Heart left ventricle (tissue), 16 donors: ENCODE measurements at regions not wholly inside any gene's neighbourhood (a gene's known extent, or its start where the extent isn't known, plus 50 kb on each side); places are given as distances from the start of the nearest gene placed in this dataset.

Source experiments
- ATAC-seq, 4 donors: fragments of 200-7000 bp; cut with Tn5 transposase; one replicate each; pipeline ENCODE4 v1.9.1; 2020 to 2022; ENCODE audit warnings: moderate library complexity in 4 of 4, mild to moderate bottlenecking in 3 of 4, moderate number of reproducible peaks in 1 of 4
- DNase-seq, 5 donors: peaks; one replicate each; pipeline ENCODE4 v3.0.0-alpha.2; 2020
- H3K27ac ChIP-seq, 12 donors: fragments of 200-600 bp; sonication (generic) in 4 of 12; one replicate each; pipeline versions ENCODE4 v1.5.0 to v1.8.0; 2016 to 2022; ENCODE audit warnings: mild to moderate bottlenecking in 2 of 12
- H3K27me3 ChIP-seq, 9 donors: fragments of 200-600 bp; sonication (generic) in 2 of 9; one replicate each; pipeline versions ENCODE4 v1.5.1 to v1.8.0; 2016 to 2022; ENCODE audit warnings: mild to moderate bottlenecking in 3 of 9
- H3K36me3 ChIP-seq, 9 donors: fragments of 200-600 bp; sonication (generic) in 2 of 9; one replicate each; pipeline versions ENCODE4 v1.5.0 to v1.8.0; 2018 to 2022; ENCODE audit warnings: mild to moderate bottlenecking in 2 of 9
- H3K4me1 ChIP-seq, 12 donors: fragments of 200-600 bp; sonication (generic) in 4 of 12; one replicate each; pipeline versions ENCODE4 v1.5.0 to v1.8.0; 2016 to 2022; ENCODE audit warnings: mild to moderate bottlenecking in 3 of 12
- H3K4me3 ChIP-seq, 12 donors: fragments of 200-600 bp; sonication (generic) in 4 of 12; one replicate each; pipeline versions ENCODE4 v1.5.0 to v1.8.0; 2017 to 2022; ENCODE audit warnings: mild to moderate bottlenecking in 9 of 12, moderate library complexity in 4 of 12
- H3K9me3 ChIP-seq, 12 donors: fragments of 200-600 bp; sonication (generic) in 4 of 12; one replicate each; pipeline versions ENCODE4 v1.5.0 to v1.8.0; 2016 to 2022; ENCODE audit warnings: mild to moderate bottlenecking in 1 of 12
- POLR2A ChIP-seq, 2 donors: fragments of 450-650 bp; IDR thresholded peaks; one replicate each; pipeline ENCODE4 v1.6.1; 2017; ENCODE audit warnings: antibody characterized with exemption in 2 of 2, mild to moderate bottlenecking in 2 of 2, moderate library complexity in 2 of 2
- WGBS, 4 donors: extraction: QIAGEN DNeasy Blood & Tissue Kit in 2 of 4; methylation state at CpG; one replicate each; pipeline versions ENCODE4 v1.1.5 to v1.1.7; 2013 to 2018; 5-methylcytosine and 5-hydroxymethylcytosine counted together
- intact Hi-C, 10 donors: fragments of 100-400 bp; cut with DNase I; formaldehyde crosslinking; loops; one replicate each; pipeline versions ENCODE4 v1.11.1 to v1.14.2; 2022
- TF ChIP-seq, protein P1 (sequence below), 12 donors: fragments of 200-600 bp; sonication (generic) in 4 of 12; IDR thresholded peaks; one replicate each; pipeline versions ENCODE4 v1.5.0 to v1.8.0; 2018 to 2022; ENCODE audit warnings: antibody characterized with exemption in 12 of 12, mild to moderate bottlenecking in 5 of 12
- donor health status: ischemic (EF 13 %, LVEDD 7.1; RV severe dilation, severe dysfunction).
- donor health status: healthy with polysubstance abuse.
- donor health status: DM: no; HTN: yes; CAD: no.
- donor health status: DM: no; HTN: no; CAD: no.
- donor health status: ischemic (EF 25% LVEDD 6.9; RV normal size, moderate dysfunction).
- donor health status: ischemic (EF 25% LVEDD 5.7; RV mildly dilated, moderate dysfunction).
- donor health status: healthy.
- donor health status: DM: yes; HTN: yes; CAD: no.
- donor health status: ischemic (EF 35%, LVEDD 5.7; RV mildly dilated, moderate dysfunction).
- donor health status: nonischemic (EF 11% LVEDD 7.7; RV severe dilation, severe dysfunction).
- donor health status: DM: yes; HTN: yes; CAD: no.
- donor health status: PGD.
- donor health status: ischemic (EF 29% LVEDD 5.4; RV normal size, mild dysfunction).
- donor health status: nonischemic (EF 23%, LVEDD 6.1; RV moderate dilation, normal function).

DNA sequence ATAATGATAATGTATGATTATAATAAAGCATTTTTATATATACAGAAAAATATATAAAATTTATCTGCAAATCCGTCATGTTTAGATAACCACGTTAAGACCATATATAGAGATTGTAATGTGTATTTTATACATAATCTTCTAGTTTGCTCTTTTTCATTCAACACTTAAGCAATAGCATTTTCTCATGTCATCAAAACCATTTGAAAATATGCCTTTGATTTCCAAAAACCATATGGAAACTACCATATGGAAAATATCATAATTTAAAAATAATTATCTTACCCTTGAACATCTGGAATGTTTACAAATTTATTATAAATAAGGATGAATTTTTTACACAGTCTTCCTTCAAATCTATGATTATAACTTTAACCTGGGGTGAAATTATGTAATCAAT is 250.4 kb upstream of the NPSR1 start:
- no peaks in the 10 kb centered on the region for H3K9me3 ChIP-seq
- TF ChIP-seq POLR2A (IDR thresholded peaks at IDR 0.05), result no peak
- TF ChIP-seq, protein P1, sequence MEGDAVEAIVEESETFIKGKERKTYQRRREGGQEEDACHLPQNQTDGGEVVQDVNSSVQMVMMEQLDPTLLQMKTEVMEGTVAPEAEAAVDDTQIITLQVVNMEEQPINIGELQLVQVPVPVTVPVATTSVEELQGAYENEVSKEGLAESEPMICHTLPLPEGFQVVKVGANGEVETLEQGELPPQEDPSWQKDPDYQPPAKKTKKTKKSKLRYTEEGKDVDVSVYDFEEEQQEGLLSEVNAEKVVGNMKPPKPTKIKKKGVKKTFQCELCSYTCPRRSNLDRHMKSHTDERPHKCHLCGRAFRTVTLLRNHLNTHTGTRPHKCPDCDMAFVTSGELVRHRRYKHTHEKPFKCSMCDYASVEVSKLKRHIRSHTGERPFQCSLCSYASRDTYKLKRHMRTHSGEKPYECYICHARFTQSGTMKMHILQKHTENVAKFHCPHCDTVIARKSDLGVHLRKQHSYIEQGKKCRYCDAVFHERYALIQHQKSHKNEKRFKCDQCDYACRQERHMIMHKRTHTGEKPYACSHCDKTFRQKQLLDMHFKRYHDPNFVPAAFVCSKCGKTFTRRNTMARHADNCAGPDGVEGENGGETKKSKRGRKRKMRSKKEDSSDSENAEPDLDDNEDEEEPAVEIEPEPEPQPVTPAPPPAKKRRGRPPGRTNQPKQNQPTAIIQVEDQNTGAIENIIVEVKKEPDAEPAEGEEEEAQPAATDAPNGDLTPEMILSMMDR (IDR thresholded peaks at IDR 0.05), result no peak
- H3K4me1 ChIP-seq, result no peaks in the 10 kb centered on the region
- H3K4me3 ChIP-seq, result no peak overlapping the region
- peaks cover 0 to 5% (median 0%) of the 10 kb centered on the region in 9 donors for H3K27me3 ChIP-seq
- 63 to 75% (median 67%) methylated on average over 2 of the region's 2 CpGs for WGBS, 4 donors
- H3K36me3 ChIP-seq, result no peaks in the 10 kb centered on the region
- DNase-seq (no peak), ATAC-seq (no peak)
- H3K27ac ChIP-seq, result no peak overlapping the region
- intact Hi-C loops, result no loop called here

DNA sequence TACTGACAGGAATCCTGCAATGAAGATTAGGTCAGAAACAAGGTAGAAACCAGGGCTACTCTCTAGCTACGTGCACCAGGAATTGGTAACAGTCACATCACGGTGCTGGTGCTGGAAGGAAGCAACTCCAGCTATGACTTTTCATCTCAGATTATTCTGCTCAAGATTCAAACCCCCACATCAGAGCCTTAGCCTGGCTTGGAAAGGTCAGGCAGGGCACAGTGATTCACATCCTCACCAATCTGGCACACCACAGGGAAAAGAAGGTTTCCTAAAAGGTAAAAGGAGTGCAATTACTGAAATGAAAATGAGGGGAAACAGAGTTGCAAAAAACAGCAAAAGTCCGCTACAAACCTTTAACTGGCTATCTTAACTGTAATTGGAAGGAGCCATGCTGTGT is 240.2 kb upstream of the NPSR1 start:
- intact Hi-C loops, result no loop called here
- Histone ChIP-seq H3K4me3 (no peak overlapping the region), H3K4me1 (no peaks in the 10 kb centered on the region), H3K27me3 (no peaks in the 10 kb centered on the region), H3K9me3 (no peaks in the 10 kb centered on the region), H3K27ac (no peak overlapping the region), H3K36me3 (no peaks in the 10 kb centered on the region)
- TF ChIP-seq POLR2A (IDR thresholded peaks at IDR 0.05), result no peak
- DNase-seq (no peak), ATAC-seq (no peak)
- 64 to 68% (median 68%) methylated on average over 3 of the region's 3 CpGs for WGBS, 4 donors

DNA sequence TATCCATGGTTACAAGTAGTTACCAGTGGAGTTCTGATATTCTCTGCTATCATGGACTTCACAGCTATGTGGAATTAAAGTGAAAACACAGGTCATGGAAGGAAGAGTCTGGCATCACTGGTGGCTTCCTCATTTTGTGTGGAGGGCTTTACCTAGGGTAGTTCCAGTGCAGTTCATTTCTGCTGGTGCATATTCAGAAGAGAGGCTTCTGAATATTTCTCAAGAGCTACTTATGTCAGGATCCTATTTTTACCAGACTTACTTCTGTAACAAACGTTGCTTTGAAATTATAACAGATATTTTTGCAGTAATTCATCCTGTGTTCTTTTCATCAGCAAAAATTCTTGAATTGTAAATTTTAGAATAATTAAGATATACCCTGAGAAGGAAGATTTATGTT is 236.5 kb upstream of the NPSR1 start:
- Histone ChIP-seq H3K36me3 (no peaks in the 10 kb centered on the region), H3K4me3 (no peak overlapping the region), H3K27ac (no peak overlapping the region), H3K4me1 (no peaks in the 10 kb centered on the region), H3K9me3 (no peaks in the 10 kb centered on the region), H3K27me3 (no peaks in the 10 kb centered on the region)
- TF ChIP-seq, protein P1 (IDR thresholded peaks at IDR 0.05), result no peak
- TF ChIP-seq POLR2A (IDR thresholded peaks at IDR 0.05), result no peak
- 26 to 33% (median 29%) methylated on average over 1 of the region's 1 CpG for WGBS, 4 donors
- intact Hi-C loops, result loop anchor here in 2 of 10 donors (10.0 kb wide), 2 partner anchors 97 to 107 kb away; no protein-coding TSS in a partner anchor
- DNase-seq, result no peak
- no peak for ATAC-seq

DNA sequence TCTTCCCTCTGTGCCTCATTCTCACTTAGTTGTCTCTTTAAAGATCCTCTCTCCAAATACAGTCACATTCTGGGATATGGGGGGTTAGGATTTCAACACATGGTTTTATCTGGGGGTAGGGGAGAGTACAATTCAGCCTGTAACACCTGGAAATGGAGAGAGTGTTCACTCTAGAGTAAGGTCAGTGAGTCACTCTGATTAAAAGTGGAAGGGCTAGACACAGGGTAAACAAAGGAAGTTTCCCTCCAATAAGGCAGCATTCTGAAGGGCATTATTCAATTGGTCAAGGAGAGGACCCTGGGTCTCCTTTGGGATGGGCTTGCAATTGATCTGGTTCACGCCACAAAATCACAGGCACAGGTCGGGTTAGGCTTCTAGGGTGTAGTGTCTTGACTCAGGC is 232.8 kb upstream of the NPSR1 start:
- no peaks in the 10 kb centered on the region for H3K36me3 ChIP-seq
- WGBS, 4 donors, result 65 to 77% (median 68%) methylated on average over 2 of the region's 2 CpGs
- intact Hi-C loops, result loop anchor here in 3 of 10 donors (5.0 to 10.0 kb wide), 3 partner anchors 100 to 110 kb away; no protein-coding TSS in a partner anchor

More for the DNA sequence above, 232.8 kb upstream of the NPSR1 start:
- Histone ChIP-seq H3K9me3 (peaks cover 0 to 3% (median 0%) of the 10 kb centered on the region in 12 donors), H3K27me3 (no peaks in the 10 kb centered on the region), H3K4me1 (no peaks in the 10 kb centered on the region), H3K27ac (no peak overlapping the region), H3K4me3 (no peak overlapping the region)
- no peak for DNase-seq
- no peak for ATAC-seq
- TF ChIP-seq, protein P1 (IDR thresholded peaks at IDR 0.05), result no peak
- TF ChIP-seq POLR2A (IDR thresholded peaks at IDR 0.05), result no peak
